ENCODE measurements at regions not wholly inside any gene's neighbourhood (a gene's known extent, or its start where the extent isn't known, plus 50 kb on each side); places are given as distances from the start of the nearest gene placed in this dataset.

- TF ChIP-seq, protein P1, sequence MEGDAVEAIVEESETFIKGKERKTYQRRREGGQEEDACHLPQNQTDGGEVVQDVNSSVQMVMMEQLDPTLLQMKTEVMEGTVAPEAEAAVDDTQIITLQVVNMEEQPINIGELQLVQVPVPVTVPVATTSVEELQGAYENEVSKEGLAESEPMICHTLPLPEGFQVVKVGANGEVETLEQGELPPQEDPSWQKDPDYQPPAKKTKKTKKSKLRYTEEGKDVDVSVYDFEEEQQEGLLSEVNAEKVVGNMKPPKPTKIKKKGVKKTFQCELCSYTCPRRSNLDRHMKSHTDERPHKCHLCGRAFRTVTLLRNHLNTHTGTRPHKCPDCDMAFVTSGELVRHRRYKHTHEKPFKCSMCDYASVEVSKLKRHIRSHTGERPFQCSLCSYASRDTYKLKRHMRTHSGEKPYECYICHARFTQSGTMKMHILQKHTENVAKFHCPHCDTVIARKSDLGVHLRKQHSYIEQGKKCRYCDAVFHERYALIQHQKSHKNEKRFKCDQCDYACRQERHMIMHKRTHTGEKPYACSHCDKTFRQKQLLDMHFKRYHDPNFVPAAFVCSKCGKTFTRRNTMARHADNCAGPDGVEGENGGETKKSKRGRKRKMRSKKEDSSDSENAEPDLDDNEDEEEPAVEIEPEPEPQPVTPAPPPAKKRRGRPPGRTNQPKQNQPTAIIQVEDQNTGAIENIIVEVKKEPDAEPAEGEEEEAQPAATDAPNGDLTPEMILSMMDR (IDR thresholded peaks at IDR 0.05): peak in 1 of 6 experiments; percentile 16
- TF ChIP-seq POLR2A (IDR thresholded peaks at IDR 0.05): no peak
Measured at GRCh38 chr18:32576296-32576916, 105.7 kb upstream of the GAREM1 start.

Data from adrenal gland (tissue), 5 donors.